ENCODE measurements at regions not wholly inside any gene's neighbourhood (a gene's known extent, or its start where the extent isn't known, plus 50 kb on each side); places are given as distances from the start of the nearest gene placed in this dataset.

- TF ChIP-seq, protein P1, sequence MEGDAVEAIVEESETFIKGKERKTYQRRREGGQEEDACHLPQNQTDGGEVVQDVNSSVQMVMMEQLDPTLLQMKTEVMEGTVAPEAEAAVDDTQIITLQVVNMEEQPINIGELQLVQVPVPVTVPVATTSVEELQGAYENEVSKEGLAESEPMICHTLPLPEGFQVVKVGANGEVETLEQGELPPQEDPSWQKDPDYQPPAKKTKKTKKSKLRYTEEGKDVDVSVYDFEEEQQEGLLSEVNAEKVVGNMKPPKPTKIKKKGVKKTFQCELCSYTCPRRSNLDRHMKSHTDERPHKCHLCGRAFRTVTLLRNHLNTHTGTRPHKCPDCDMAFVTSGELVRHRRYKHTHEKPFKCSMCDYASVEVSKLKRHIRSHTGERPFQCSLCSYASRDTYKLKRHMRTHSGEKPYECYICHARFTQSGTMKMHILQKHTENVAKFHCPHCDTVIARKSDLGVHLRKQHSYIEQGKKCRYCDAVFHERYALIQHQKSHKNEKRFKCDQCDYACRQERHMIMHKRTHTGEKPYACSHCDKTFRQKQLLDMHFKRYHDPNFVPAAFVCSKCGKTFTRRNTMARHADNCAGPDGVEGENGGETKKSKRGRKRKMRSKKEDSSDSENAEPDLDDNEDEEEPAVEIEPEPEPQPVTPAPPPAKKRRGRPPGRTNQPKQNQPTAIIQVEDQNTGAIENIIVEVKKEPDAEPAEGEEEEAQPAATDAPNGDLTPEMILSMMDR (IDR thresholded peaks at IDR 0.05) = no peak
- TF ChIP-seq POLR2A (IDR thresholded peaks at IDR 0.05) = no peak
Measured at GRCh38 chr6:168903613-168904345, 349.9 kb downstream of the THBS2 start.
